Esophagus muscularis mucosa (tissue), 4 donors: ENCODE measurements at regions not wholly inside any gene's neighbourhood (a gene's known extent, or its start where the extent isn't known, plus 50 kb on each side); places are given as distances from the start of the nearest gene placed in this dataset.

Experiments used
- DNase-seq: peaks from one replicate; pipeline ENCODE4 v3.0.0-alpha.2; 2017; ENCODE audit errors: extremely low spot score
- H3K27ac ChIP-seq, 4 donors: fragments of 200-600 bp; sonication (generic); replicated peaks in 1 of 4; 1 replicate in 3 of 4; 2 replicates in 1 of 4; pipeline ENCODE4 v1.5.1; 2016 to 2019; ENCODE audit warnings: mild to moderate bottlenecking in 1 of 4
- H3K27me3 ChIP-seq, 4 donors: fragments of 200-600 bp; sonication (generic); one replicate each; pipeline versions ENCODE4 v1.5.1 to v1.6.0; 2016 to 2019
- H3K36me3 ChIP-seq, 4 donors: fragments of 200-600 bp; sonication (generic); one replicate each; pipeline ENCODE4 v1.5.1; 2016 to 2019
- H3K4me1 ChIP-seq, 4 donors: fragments of 200-600 bp; sonication (generic); one replicate each; pipeline ENCODE4 v1.5.1; 2016 to 2019
- H3K4me3 ChIP-seq, 4 donors: fragments of 200-600 bp; sonication (generic); 1 replicate in 2 of 4; 2 replicates in 2 of 4; pipeline ENCODE4 v1.5.1; 2016 to 2019; ENCODE audit warnings: mild to moderate bottlenecking in 4 of 4, moderate library complexity in 1 of 4
- H3K9me3 ChIP-seq, 4 donors: fragments of 200-600 bp; sonication (generic); 1 replicate in 3 of 4; 2 replicates in 1 of 4; pipeline ENCODE4 v1.5.1; 2016 to 2019
- CTCF ChIP-seq, 3 experiments: fragments of 200-600 bp in 2 of 3; fragments of 450-650 bp in 1 of 3; sonication (generic) in 2 of 3; IDR thresholded peaks; one replicate each; pipeline ENCODE4 v1.5.1; 2017 to 2019; ENCODE audit warnings: antibody characterized with exemption in 3 of 3, mild to moderate bottlenecking in 2 of 3, moderate library complexity in 1 of 3
- EP300 ChIP-seq: sonication (generic); formaldehyde crosslinking; IDR thresholded peaks from one replicate; pipeline ENCODE4 v1.6.1; 2017; ENCODE audit warnings: antibody characterized with exemption
- POLR2A ChIP-seq: fragments of 450-650 bp; IDR thresholded peaks from one replicate; pipeline ENCODE4 v1.6.1; 2017; ENCODE audit warnings: antibody characterized with exemption, moderate library complexity, mild to moderate bottlenecking, low read depth
- POLR2AphosphoS5 ChIP-seq, 2 donors: sonication (generic); formaldehyde crosslinking; IDR thresholded peaks; one replicate each; pipeline ENCODE4 v1.6.1; 2017; ENCODE audit warnings: antibody characterized with exemption in 2 of 2
- WGBS: methylation state at CpG from one replicate; pipeline ENCODE4 v1.1.5; 2018; 5-methylcytosine and 5-hydroxymethylcytosine counted together
- intact Hi-C: fragments of 100-400 bp; cut with DNase I; formaldehyde crosslinking; loops from one replicate; pipeline ENCODE4 v1.15.1; 2023

GRCh38 chr3:28110869-28111268 lies 130.6 kb upstream of the CMC1 start:
- H3K4me3 ChIP-seq = no peak overlapping the region
- no peak overlapping the region for H3K27ac ChIP-seq
- no peaks in the 10 kb centered on the region for H3K9me3 ChIP-seq
- H3K27me3 ChIP-seq = no peaks in the 10 kb centered on the region
- DNase-seq = no peak
- intact Hi-C loops = no loop called here
- TF ChIP-seq POLR2AphosphoS5 (IDR thresholded peaks at IDR 0.05) = no peak
- no peak for TF ChIP-seq EP300
- TF ChIP-seq POLR2A = no peak
- no peak for TF ChIP-seq CTCF (IDR thresholded peaks at IDR 0.05)
- H3K4me1 ChIP-seq = no peaks in the 10 kb centered on the region
- no peaks in the 10 kb centered on the region for H3K36me3 ChIP-seq

- no peak for DNase-seq
- no peak overlapping the region for H3K27ac ChIP-seq
- no peak for TF ChIP-seq EP300
- TF ChIP-seq POLR2AphosphoS5 (IDR thresholded peaks at IDR 0.05) = no peak
- TF ChIP-seq CTCF (IDR thresholded peaks at IDR 0.05) = no peak
- TF ChIP-seq POLR2A = no peak
- intact Hi-C loops = no loop called here
- no peaks in the 10 kb centered on the region for H3K36me3 ChIP-seq
- H3K27me3 ChIP-seq = no peaks in the 10 kb centered on the region
- WGBS = 76% methylated on average over 4 of the region's 4 CpGs
- no peaks in the 10 kb centered on the region for H3K9me3 ChIP-seq
- no peak overlapping the region for H3K4me3 ChIP-seq
- H3K4me1 ChIP-seq = no peaks in the 10 kb centered on the region
These were observed 126.5 kb upstream of the CMC1 start for GRCh38 chr3:28114893-28115292.

GRCh38 chr3:28115316-28115715 lies 126.1 kb upstream of the CMC1 start:
- no peaks in the 10 kb centered on the region for H3K27me3 ChIP-seq
- H3K4me1 ChIP-seq = no peaks in the 10 kb centered on the region
- 94% methylated on average over 1 of the region's 1 CpG for WGBS
- DNase-seq = no peak
- no peak overlapping the region for H3K4me3 ChIP-seq
- H3K27ac ChIP-seq = no peak overlapping the region
- intact Hi-C loops = no loop called here
- H3K9me3 ChIP-seq = no peaks in the 10 kb centered on the region
- no peaks in the 10 kb centered on the region for H3K36me3 ChIP-seq
- TF ChIP-seq CTCF (IDR thresholded peaks at IDR 0.05) = no peak
- no peak for TF ChIP-seq POLR2A

- H3K36me3 ChIP-seq = no peaks in the 10 kb centered on the region
- WGBS = 82% methylated on average over 2 of the region's 2 CpGs
- intact Hi-C loops = no loop called here
- no peak for DNase-seq
- no peaks in the 10 kb centered on the region for H3K27me3 ChIP-seq
- H3K27ac ChIP-seq = no peak overlapping the region
- TF ChIP-seq EP300 (no peak), POLR2A (no peak), POLR2AphosphoS5 (IDR thresholded peaks at IDR 0.05) (no peak), CTCF (IDR thresholded peaks at IDR 0.05) (no peak)
- no peaks in the 10 kb centered on the region for H3K4me1 ChIP-seq
- no peak overlapping the region for H3K4me3 ChIP-seq
- no peaks in the 10 kb centered on the region for H3K9me3 ChIP-seq
These were observed 123.8 kb upstream of the CMC1 start for GRCh38 chr3:28117598-28117997.

GRCh38 chr3:28118087-28118486 lies 123.3 kb upstream of the CMC1 start:
- WGBS = 52% methylated on average over 1 of the region's 1 CpG
- Histone ChIP-seq H3K9me3 (no peaks in the 10 kb centered on the region), H3K27ac (no peak overlapping the region), H3K36me3 (no peaks in the 10 kb centered on the region), H3K4me3 (no peak overlapping the region), H3K27me3 (no peaks in the 10 kb centered on the region), H3K4me1 (no peaks in the 10 kb centered on the region)
- DNase-seq = no peak
- intact Hi-C loops = no loop called here
- TF ChIP-seq POLR2AphosphoS5 (IDR thresholded peaks at IDR 0.05) (no peak), POLR2A (no peak), CTCF (IDR thresholded peaks at IDR 0.05) (no peak), EP300 (no peak)
